NCI-H526 treated with DMSO at 0.1 percent for 48 hours (cell line): ENCODE measurements at regions not wholly inside any gene's neighbourhood (a gene's known extent, or its start where the extent isn't known, plus 50 kb on each side); places are given as distances from the start of the nearest gene placed in this dataset.
"Not testable (repeated sequence)": the region's sequence is repeated elsewhere in the genome, so short reads cannot be mapped to it uniquely, and the experiment has no call there.

Experiments
- DNase-seq: peaks from one replicate; lab custom pipeline; 2025; lab: John Stamatoyannopoulos, UW

GRCh38 chr4:156545003-156545785 is 426.4 kb downstream of the PDGFC start:
- no peak for DNase-seq

GRCh38 chr4:156539376-156539775 is 432.2 kb downstream of the PDGFC start:
- DNase-seq = no peak

GRCh38 chr4:156538651-156539257 is 432.8 kb downstream of the PDGFC start:
- DNase-seq = no peak

GRCh38 chr4:156538210-156538609 is 433.4 kb downstream of the PDGFC start:
- no peak for DNase-seq

- no peak for DNase-seq
Observed at GRCh38 chr4:156537286-156537685, 434.3 kb downstream of the PDGFC start.

GRCh38 chr4:156536661-156537060 is 434.9 kb downstream of the PDGFC start:
- DNase-seq = no peak

GRCh38 chr4:156534205-156534604 is 437.4 kb downstream of the PDGFC start:
- no peak for DNase-seq

GRCh38 chr4:156528216-156528615 is 443.4 kb downstream of the PDGFC start:
- no peak for DNase-seq

- DNase-seq = no peak
Observed at GRCh38 chr4:156527237-156527993, 444.2 kb downstream of the PDGFC start.

GRCh38 chr4:156523991-156524390 is 447.6 kb downstream of the PDGFC start:
- no peak for DNase-seq

- no peak for DNase-seq
Observed at GRCh38 chr4:156523492-156523891, 448.1 kb downstream of the PDGFC start.

GRCh38 chr4:156521631-156522030 is 450.0 kb downstream of the PDGFC start:
- no peak for DNase-seq

- no peak for DNase-seq
Observed at GRCh38 chr4:156517956-156518355, 453.6 kb downstream of the PDGFC start.

GRCh38 chr4:156517546-156517945 is 454.1 kb downstream of the PDGFC start:
- DNase-seq = no peak

GRCh38 chr4:156516698-156517097 is 454.9 kb downstream of the PDGFC start:
- no peak for DNase-seq

- no peak for DNase-seq
Observed at GRCh38 chr4:156515295-156515694, 456.3 kb downstream of the PDGFC start.

GRCh38 chr4:156512622-156513021 is 459.0 kb downstream of the PDGFC start:
- DNase-seq = no peak

- not testable (repeated sequence) for DNase-seq
Observed at GRCh38 chr4:156509921-156510320, 461.7 kb downstream of the PDGFC start.

GRCh38 chr4:156505341-156505955 is 466.2 kb downstream of the PDGFC start:
- no peak for DNase-seq

GRCh38 chr4:156503119-156503518 is 468.5 kb downstream of the PDGFC start:
- DNase-seq = no peak

GRCh38 chr4:156501962-156502361 is 469.6 kb downstream of the PDGFC start:
- no peak for DNase-seq

- no peak for DNase-seq
Observed at GRCh38 chr4:156499684-156500083, 471.9 kb downstream of the PDGFC start.

- DNase-seq = no peak
Observed at GRCh38 chr4:156497486-156497885, 474.1 kb downstream of the PDGFC start.
